ENCODE measurements at regions not wholly inside any gene's neighbourhood (a gene's known extent, or its start where the extent isn't known, plus 50 kb on each side); places are given as distances from the start of the nearest gene placed in this dataset.

GRCh38 chr1:187476671-187477070, 647.9 kb downstream of the PLA2G4A start:
- Histone ChIP-seq H3K27ac (no peak overlapping the region), H3K4me1 (no peaks in the 10 kb centered on the region), H3K27me3 (no peaks in the 10 kb centered on the region), H3K9me3 (no peaks in the 10 kb centered on the region), H3K36me3 (no peaks in the 10 kb centered on the region), H3K4me3 (no peak overlapping the region)
- 37% methylated on average over 3 of the region's 3 CpGs for WGBS (ENCODE audit: insufficient coverage, low coverage, low lambda C conversion rate, missing lambda C conversion rate)
- intact Hi-C loops (cut with DNase I), result no loop called here
- no peak for DNase-seq
- no peak for TF ChIP-seq POLR2A (IDR thresholded peaks at IDR 0.05)
- TF ChIP-seq CTCF (IDR thresholded peaks at IDR 0.05), result peak in 3 of 4 donors; percentile 36 to 45 (median 41)
- ATAC-seq, result peak in 3 of 4 donors; percentile 33 to 84 (median 52)

GRCh38 chr1:187477103-187477502, 648.4 kb downstream of the PLA2G4A start:
- Histone ChIP-seq H3K36me3 (no peaks in the 10 kb centered on the region), H3K27me3 (no peaks in the 10 kb centered on the region), H3K4me3 (no peak overlapping the region), H3K9me3 (no peaks in the 10 kb centered on the region), H3K27ac (no peak overlapping the region), H3K4me1 (no peaks in the 10 kb centered on the region)
- DNase-seq (no peak), ATAC-seq (peak in 3 of 4 donors; percentile 32 to 94 (median 34))
- TF ChIP-seq POLR2A (IDR thresholded peaks at IDR 0.05) (no peak), CTCF (IDR thresholded peaks at IDR 0.05) (no peak)
- intact Hi-C loops (cut with DNase I), result no loop called here
- 47% methylated on average over 2 of the region's 2 CpGs for WGBS (ENCODE audit: insufficient coverage, low coverage, low lambda C conversion rate, missing lambda C conversion rate)

- ATAC-seq (no peak), DNase-seq (no peak)
- no peaks in the 10 kb centered on the region for H3K4me1 ChIP-seq
- TF ChIP-seq CTCF (IDR thresholded peaks at IDR 0.05) (no peak), POLR2A (IDR thresholded peaks at IDR 0.05) (no peak)
- no peak overlapping the region for H3K27ac ChIP-seq
- no peak overlapping the region for H3K4me3 ChIP-seq
- intact Hi-C loops (cut with DNase I), result no loop called here
- H3K36me3 ChIP-seq, result no peaks in the 10 kb centered on the region
- WGBS (ENCODE audit: insufficient coverage, low coverage, low lambda C conversion rate, missing lambda C conversion rate), result 71% methylated on average over 4 of the region's 4 CpGs
- H3K27me3 ChIP-seq, result no peaks in the 10 kb centered on the region
- H3K9me3 ChIP-seq, result no peaks in the 10 kb centered on the region
Measured at GRCh38 chr1:187477535-187477934, 648.8 kb downstream of the PLA2G4A start.

GRCh38 chr1:187481581-187482148, 652.9 kb downstream of the PLA2G4A start:
- TF ChIP-seq POLR2A (IDR thresholded peaks at IDR 0.05) (no peak), CTCF (IDR thresholded peaks at IDR 0.05) (no peak)
- H3K9me3 ChIP-seq, result no peaks in the 10 kb centered on the region
- no peak for DNase-seq
- no peak overlapping the region for H3K4me3 ChIP-seq
- intact Hi-C loops (cut with DNase I), result no loop called here
- no peaks in the 10 kb centered on the region for H3K4me1 ChIP-seq
- WGBS (ENCODE audit: insufficient coverage, low coverage, low lambda C conversion rate, missing lambda C conversion rate), result 70% methylated on average over 9 of the region's 10 CpGs
- no peaks in the 10 kb centered on the region for H3K27me3 ChIP-seq
- no peaks in the 10 kb centered on the region for H3K36me3 ChIP-seq
- H3K27ac ChIP-seq, result no peak overlapping the region
- no peak for ATAC-seq

- no peak for ATAC-seq
Measured at GRCh38 chr1:187490266-187490665, 661.5 kb downstream of the PLA2G4A start.

More at GRCh38 chr1:187490266-187490665, 661.5 kb downstream of the PLA2G4A start:
- Histone ChIP-seq H3K36me3 (no peaks in the 10 kb centered on the region), H3K4me1 (no peaks in the 10 kb centered on the region), H3K27me3 (no peaks in the 10 kb centered on the region), H3K4me3 (no peak overlapping the region), H3K9me3 (no peaks in the 10 kb centered on the region), H3K27ac (no peak overlapping the region)
- no peak for DNase-seq
- TF ChIP-seq POLR2A (IDR thresholded peaks at IDR 0.05) (no peak), CTCF (IDR thresholded peaks at IDR 0.05) (no peak)
- intact Hi-C loops (cut with DNase I), result no loop called here
- WGBS (ENCODE audit: insufficient coverage, low coverage, low lambda C conversion rate, missing lambda C conversion rate), result 81% methylated on average over 3 of the region's 3 CpGs

Data from right lobe of liver (tissue), 6 donors.